Smooth muscle cell of the brain vasculature (primary cell): ENCODE measurements at regions not wholly inside any gene's neighbourhood (a gene's known extent, or its start where the extent isn't known, plus 50 kb on each side); places are given as distances from the start of the nearest gene placed in this dataset.
"Not testable (repeated sequence)": the region's sequence is repeated elsewhere in the genome, so short reads cannot be mapped to it uniquely, and the experiment has no call there.

Experiments
- DNase-seq: peaks from one replicate; pipeline ENCODE4 v3.0.0-alpha.2; 2012; ENCODE audit warnings: low read depth, low spot score

DNA sequence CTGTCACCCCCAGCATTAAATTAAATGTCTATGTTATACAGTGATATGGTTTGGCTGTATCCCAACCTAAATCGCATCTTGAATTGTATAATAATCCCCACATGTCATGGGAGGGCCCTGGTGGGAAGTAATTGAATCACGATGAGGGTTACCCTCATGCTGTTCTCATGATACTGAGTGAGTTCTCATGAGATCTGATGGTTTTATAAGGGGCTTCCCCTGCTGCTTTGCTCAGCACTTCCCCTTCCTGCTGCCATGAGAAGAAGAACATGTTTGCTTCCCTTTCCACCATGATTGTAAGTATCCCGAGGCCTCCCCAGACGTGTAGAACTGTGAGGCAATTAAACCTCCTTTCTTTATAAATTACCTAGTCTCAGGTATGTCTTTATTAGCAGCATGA is 445.7 kb downstream of the MRPL39 start:
- DNase-seq = no peak

DNA sequence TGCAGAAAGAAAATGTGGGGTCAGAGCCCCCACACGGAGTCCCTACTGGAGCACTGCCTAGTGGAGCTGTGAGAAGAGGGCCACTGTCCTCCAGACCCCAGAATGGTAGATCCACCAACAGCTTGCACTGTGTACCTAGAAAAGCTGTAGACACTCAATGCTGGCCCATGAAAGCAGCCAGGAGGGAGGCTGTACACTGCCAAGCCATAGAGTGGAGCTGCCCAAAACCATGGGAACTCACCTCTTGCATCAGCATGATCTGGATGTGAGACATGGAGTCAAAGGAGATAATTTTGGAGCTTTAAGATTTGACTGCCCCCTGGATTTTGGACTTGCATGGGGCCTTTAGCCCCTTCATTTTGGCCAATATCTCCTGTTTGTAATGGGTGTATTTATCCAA is 452.3 kb downstream of the MRPL39 start:
- DNase-seq = not testable (repeated sequence)

DNA sequence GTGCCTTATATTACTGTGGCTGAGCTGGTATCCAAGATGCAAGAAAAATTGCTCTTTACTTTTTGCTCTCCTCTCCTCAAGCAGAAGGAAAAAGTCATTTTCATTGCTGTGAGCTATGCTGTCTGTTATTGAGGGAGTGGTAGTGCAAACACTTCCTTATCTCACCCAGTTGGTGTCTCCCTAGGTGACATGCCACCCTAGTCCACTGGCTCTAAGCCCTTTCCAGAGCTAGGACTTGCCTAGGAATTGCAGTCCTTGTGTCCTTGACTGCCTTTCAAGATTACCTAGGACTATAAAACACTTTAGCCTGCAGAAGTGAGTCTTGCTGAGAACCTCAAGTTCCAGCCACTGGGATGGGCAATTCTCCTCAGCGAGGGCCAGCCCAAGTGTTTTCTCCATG is 458.3 kb downstream of the MRPL39 start:
- no peak for DNase-seq

DNA sequence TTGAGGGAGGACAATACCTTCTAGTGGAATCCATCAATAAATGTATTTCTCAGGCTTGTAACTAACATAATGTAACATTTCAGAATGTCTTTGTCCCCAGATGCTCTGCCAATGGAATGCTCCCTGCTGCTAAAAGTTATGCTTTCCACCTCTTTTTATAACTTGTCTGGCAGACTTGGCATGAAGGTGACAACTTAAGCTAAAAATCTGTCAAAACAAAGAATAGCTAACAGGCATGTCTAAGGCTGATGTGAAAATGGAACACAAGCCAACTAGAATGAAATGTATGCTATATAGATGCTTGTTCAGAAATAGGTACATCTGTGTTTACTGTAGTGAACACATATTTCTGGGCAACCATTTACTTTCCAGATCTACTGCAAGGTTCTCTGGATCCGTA is 467.9 kb downstream of the MRPL39 start:
- no peak for DNase-seq

DNA sequence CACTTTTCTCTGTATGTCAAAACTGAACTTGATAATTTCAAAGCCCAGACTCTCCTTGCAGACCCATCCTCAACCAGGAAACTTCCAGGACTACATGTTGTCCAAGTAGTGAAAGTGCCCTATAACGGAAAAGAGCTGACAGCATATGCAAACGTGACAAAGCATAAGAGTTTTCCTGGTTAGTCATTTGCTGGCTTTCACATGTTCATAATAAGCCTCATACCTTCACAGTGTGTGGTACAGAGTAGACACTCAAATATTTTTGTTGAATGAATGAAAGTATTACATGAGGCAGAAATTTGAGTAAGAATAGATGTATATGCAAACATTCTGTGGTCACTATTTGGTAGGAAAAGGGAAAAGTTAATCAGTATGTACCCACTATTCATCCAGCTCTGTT is 473.3 kb downstream of the MRPL39 start:
- DNase-seq = no peak

DNA sequence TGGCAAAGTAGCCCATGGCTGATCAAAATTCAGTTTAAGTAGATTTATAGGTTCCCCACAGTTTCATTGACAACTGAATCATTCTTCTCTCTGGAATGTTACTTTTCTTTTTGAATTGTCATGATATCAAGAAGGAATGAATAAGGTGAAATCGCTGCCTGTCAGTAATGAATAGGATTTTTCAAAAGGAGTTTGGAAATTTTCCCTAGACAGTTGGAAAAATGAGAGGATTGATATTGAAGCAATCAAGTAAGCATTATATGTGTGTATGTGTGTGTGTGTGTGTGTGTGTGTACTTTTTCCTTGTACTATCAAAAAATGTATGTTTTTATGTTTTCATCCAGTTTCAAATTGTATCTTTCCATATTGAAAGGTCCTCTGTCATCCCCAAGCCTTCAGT is 479.5 kb downstream of the MRPL39 start:
- DNase-seq = no peak

DNA sequence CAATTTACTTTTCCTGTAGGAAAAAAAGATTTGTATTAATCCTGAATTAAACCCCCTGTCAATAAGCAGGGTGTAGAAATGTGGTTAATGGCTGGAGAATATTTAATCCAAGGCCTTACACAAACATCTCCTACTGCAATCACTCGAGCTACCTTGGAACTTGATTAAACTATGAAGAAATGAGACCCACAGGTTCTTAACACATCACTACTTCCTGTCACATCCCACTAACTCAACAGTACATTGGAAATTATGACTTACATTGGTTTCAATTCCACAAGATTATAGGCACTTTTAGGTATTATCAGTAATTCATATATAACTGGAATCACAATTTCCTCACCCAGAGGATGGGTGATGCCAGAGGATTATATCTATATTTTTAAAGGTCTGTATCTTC is 480.3 kb downstream of the MRPL39 start:
- no peak for DNase-seq

DNA sequence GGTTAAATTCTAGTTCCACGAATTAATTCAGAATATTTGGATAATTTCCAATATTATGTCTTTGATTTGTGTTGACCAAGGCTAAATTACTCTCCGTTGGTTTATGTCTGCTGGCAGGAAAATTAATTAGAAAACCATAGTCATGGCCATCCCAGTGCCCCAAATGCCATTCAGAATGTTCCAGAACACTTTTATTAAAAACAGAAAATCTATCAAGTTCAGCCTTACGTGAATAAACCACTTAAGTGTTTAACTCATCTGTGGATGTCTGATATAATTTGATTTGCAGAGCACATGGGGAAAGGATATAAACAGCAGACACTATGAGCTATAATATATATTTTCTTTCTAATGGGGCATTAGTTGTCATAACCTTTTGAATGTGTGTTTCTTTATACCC is 480.7 kb downstream of the MRPL39 start:
- DNase-seq = no peak

DNA sequence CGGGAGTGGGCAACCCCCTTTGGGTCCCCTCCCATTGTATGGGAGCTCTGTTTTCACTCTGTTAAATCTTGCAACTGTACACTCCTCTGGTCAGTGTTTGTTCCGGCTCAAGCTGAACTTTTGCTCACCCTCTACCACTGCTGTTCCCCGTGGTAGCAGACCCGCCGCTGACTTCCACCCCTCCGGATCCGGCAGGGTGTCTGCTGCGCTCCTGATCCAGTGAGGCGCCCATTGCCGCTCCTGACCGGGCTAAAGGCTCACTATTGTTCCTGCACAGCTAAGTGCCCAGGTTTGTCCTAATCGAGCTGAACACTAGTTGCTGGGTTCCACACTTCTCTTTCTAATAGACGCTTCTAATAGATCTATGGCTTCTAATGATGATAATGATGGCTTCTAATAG is 488.6 kb downstream of the MRPL39 start:
- DNase-seq = no peak

DNA sequence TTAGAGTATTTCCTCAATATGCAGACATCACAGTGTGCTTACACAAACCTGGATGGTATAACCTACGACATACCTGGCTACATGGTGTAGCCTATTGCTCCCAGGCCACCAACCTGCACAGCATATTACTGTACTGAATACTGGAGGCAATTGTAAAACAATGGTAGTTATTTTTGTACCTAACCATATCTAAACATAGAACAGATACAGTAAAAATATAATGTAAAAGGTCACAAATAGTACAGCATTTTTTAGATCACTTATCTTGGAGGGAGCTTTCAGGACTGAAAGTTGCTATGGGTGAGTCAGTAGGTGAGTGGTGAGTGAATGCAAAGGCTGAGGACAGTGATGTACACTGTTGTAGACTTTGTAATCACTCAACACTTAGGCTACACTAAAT is 492.3 kb downstream of the MRPL39 start:
- DNase-seq = no peak

DNA sequence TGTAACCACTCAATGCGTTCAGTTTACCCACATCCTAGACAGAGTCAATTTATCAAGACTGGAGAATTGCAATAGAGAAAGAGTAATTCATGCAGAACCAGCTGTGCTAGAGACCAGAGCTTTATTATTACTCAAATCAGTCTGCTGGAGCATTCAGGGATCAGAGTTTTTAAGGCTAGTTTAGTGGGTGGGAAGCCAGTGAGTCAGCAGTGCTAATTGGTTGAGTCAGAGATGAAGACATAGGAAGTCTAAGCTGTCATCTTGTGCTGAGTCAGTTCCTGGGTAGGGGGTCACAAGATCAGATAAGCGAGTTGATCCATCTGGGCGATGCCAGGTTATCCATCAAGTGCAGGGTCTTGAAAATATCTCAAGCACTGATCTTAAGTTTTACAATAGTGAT is 499.6 kb downstream of the MRPL39 start:
- no peak for DNase-seq

DNA sequence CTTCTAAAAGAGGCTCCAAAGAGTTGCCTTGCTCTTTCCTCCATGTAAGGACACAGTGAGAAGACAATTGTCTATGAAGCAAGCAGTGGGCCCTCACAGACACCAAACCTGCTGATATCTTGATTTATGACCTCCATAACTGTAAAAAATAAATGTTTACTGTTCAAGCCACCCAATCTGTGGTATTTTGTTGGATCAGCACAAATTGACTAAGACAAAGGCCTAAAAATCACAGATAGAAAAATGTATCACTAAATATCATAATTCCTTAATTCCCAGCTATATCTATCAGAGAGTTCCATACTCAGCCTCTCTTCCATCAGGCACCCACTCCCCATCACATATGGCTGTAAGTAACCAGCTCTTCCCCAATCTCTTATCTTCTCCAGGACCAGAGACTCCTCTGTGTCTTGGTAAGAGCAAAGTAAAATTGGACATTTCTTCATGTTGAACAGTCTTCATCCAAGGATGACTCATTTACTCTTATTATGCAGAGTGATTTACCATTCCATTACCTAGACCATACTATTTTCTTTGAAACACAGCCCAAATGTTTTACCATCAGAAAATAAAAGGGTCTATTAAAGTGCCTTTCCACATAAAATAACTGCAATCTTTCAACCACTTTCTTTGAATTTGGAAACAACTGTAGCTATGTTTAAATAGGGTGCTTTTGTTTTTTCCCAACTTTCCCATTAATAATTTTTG is 503.6 kb downstream of the MRPL39 start:
- DNase-seq = no peak

DNA sequence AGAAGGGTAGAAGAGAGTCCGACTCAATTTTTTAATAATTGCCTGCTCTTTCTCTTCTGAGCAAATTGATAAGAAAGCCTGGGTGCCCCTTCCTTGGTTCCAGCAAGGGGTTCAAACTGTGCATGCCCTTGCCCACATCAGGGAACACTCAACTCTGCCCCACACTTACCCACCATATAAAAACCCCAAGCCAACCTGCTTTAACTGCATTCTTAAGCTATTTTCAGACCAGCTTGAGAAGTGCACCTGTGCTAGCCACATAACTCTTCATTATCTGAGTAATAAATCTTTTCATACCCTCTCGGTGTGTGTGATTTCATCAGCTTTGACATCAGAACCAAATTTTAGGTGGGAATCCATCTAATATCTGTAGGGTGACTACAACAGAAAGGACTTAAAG is 509.6 kb downstream of the MRPL39 start:
- no peak for DNase-seq

DNA sequence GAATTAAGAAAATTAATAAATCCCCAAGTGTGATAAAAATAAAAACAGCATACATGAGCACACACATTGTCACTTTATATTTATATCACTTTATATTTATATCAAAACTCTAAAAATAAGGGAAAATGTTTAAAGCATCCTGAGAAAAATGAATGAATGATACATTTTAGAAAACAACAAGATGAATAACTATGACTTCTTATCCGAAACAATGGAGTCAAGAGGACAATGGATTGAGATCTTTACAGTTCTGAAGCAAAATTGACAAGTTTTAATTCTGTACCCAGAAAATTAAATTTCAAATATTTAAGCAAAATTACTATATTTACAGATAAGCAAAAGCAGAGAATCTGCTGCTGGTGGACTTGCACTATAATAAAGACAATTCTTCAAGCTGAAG is 512.6 kb downstream of the MRPL39 start:
- DNase-seq = no peak

DNA sequence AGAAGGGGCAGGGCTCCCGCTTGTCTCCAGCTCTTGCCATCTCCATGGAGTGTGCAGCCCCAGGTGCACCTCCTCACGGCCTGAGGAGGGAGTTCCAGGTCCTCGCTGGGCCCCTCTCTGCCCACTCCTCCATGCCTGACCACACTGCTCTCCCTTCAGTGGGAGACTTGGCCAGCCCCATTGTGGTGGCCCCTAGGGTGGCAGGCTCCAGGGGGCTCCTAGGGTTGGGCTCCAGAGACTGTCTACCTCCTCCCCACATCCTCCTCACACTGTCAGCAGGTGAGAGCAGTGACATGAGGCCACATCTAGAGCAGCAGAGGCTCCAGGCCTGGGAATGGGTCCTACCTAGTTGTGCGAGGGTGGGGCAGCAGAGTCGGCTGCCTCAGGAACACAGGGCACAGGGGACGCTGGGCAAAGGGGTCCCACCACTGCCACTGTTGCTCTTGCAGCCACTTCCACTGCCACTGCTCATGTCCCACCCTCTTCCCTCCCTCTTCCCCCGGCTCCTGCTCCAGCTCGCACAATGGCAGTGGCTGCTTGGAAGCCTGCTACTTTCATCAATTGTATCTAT is 514.8 kb downstream of the MRPL39 start:
- no peak for DNase-seq

DNA sequence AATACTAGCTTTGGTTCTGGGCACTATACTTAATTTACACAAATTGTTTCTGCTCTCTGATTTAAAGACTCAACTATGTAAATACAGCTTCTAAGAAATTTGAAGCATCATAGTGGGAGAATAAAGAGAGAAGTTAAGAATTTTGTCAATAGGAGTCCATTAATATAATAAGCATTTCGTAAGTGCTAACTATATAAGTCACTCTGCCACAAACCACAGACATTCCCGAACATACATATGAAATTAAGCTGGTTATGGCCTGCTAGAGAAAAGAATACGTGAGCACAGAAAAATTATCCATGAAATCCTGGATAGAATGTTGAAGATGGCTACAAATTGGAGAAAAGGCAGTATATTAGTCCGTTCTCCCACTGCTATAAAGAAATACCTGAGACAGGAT is 526.2 kb downstream of the MRPL39 start:
- no peak for DNase-seq

DNA sequence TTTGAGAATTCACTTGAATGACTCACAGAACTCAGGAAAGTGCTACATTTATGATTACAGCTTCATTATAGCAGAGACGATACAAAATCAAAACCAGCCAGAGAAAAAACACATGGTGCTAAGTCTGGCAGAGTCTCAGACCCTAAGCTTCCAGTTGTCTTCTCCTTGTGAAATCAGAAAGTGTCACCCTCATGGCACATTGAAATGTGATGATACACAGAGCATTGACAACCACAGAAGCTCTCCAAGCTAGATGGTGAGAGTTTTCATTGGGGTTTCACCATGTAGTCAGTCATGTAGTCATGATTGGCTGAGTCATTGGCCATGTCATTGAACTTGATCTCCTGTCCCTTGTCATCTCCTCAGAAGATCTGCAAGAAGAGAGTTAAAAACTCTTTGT is 526.6 kb downstream of the MRPL39 start:
- no peak for DNase-seq

DNA sequence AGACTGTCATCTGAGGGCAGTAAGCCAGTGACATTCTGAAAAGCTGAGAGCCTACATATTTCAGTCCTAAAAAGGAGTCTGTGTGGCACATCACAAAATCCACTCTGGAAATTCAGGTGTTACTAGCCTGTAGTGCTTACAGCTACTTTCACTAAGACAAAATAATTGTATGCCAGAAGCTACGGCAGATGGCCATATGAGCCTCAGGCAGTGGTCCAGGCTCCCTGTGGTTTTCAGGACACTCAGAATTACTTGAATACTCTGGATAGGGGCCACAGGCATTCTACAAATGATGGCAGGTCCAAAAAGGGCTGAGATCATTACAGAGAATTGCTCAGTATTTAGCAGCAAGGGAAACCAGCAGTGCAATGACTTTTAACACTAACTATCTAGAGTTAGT is 527.1 kb downstream of the MRPL39 start:
- DNase-seq = no peak

DNA sequence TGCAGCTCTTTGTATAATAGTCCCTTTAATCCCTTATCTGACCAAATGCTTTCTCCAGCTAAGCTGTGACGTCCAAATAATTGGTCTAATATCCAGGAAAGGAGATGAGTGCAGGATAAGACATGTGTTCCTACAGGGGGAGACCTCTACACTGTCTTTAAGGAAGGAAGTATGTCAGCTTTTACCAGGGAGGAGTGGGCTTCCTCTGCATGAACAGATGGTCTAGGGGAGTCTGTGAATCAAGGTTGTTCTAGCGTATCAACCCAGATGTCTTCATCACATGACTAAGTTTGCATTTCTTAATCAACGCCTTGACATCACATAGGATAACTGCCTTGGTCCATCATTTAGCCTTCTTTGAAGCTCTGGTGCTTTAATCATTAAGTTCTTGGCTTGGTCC is 528.2 kb downstream of the MRPL39 start:
- no peak for DNase-seq

DNA sequence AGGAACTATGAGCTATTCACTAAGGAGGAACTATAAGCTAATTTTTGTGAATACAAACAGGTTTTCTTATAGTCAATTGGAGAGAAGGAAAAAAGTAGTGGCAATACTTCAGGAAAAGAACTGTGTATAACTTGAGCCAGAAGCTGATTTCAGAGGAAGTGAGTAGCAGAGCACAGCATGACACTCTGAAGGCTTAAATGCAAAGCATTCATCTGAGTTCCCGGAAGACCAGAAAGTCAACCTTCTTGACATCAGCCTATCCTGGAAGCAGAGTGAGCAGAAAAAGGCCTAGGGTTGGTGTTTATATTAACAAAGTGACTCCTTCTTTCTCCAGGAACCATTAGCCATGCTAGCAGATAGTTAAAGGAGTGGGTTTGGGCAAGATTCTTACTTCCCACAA is 545.2 kb downstream of the MRPL39 start:
- DNase-seq = no peak

DNA sequence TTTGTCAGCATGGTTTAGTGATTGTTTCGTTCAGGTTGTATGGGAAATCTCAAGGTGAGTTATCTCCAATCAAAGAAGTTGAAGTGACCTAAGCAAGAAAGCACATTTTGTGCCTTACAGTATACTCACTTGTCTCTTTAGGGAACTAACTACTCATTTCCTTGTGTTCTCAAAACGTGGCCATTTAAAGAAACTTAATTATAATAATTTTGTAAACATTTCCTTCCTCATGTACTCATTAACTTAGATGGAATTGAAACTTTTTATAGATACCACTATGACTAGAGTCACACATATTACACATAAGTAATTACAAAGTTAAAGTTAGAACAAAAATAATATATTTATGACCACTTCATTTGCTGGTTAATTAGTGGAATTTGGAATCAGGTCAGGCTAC is 552.6 kb downstream of the MRPL39 start:
- DNase-seq = no peak

DNA sequence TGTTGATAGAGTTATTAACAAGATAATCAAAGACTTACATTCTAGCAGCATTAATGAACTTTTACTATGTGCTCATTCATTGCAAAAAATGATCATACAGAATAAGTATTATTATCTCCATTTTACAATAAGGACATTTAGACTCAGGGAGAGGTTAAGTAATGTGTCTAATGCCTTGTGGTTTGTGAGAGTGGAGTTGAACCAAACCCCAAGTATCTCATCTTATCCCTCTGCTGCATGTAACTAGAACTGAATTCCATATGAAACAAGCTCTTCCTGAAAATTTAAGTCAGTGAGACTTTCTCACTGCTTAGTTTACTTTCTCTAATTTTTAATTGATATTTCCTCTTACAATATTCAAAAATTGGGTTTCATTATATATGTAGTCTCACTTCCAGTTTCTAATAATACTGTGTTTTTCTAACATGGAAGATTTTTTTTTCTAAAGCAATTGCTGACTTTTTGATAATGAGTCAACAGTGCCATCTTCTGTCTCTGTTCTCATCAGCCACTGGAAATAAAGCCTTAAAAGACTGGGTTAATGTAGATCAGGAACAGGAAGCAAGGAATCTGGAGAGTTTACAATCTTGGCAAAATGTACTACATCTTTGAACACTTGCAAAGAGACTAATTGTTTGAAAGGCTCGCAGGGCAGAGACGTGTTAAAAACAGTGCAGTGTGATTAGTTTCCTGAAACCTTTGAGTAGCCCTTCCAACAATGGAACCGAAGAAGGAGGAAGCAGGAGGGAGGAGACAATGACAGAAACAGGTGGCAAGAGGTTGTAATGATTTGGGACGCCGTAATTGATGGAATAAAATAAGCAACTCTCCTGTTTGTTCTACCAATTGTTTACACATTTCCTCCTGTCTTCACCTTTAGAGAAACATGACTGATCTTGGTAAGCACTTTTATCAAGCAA is 567.6 kb downstream of the MRPL39 start:
- DNase-seq = no peak

DNA sequence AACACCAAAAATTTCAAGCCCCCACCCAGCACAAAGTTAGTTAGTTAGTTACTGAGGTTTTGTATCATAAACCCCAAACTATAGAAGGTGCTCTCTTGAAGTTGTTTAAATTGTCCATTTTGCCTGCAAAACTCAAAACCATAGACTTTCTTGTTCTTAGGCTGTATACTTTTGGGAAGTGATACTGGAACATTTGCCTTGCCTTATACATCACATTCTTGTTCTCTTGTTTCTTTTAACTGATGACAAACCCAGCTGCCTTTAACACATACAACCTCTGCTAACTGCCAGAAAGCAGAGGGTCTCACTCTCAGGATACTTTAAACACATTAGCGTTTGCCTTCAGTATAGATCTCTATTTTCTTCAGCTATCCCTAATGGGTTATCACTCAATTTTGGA is 570.5 kb downstream of the MRPL39 start:
- no peak for DNase-seq
